ENCODE measurements at regions not wholly inside any gene's neighbourhood (a gene's known extent, or its start where the extent isn't known, plus 50 kb on each side); places are given as distances from the start of the nearest gene placed in this dataset.

GRCh38 chr16:51577621-51578303 is 426.7 kb upstream of the SALL1 start:
- TF ChIP-seq POLR2A (IDR thresholded peaks at IDR 0.05; ENCODE audit: low read depth) (no peak), CTCF (IDR thresholded peaks at IDR 0.05) (no peak), POLR2AphosphoS5 (IDR thresholded peaks at IDR 0.05) (no peak)
